Parathyroid adenoma (tissue), 2 donors: ENCODE measurements at regions not wholly inside any gene's neighbourhood (a gene's known extent, or its start where the extent isn't known, plus 50 kb on each side); places are given as distances from the start of the nearest gene placed in this dataset.

Source experiments
- H2AFZ ChIP-seq: fragments of 300-600 bp; sonication (generic); one replicate; pipeline ENCODE4 v1.7.0; 2017; ENCODE audit warnings: antibody characterized with exemption, mild to moderate bottlenecking
- H3K27ac ChIP-seq: fragments of 300-600 bp; sonication (generic); one replicate; pipeline ENCODE4 v1.7.0; 2017
- H3K27me3 ChIP-seq: fragments of 300-600 bp; sonication (generic); one replicate; pipeline ENCODE4 v1.7.0; 2017; ENCODE audit warnings: low read length; ENCODE audit not compliant: control insufficient read depth, insufficient read depth
- H3K36me3 ChIP-seq: fragments of 300-600 bp; sonication (generic); one replicate; pipeline ENCODE4 v1.7.0; 2017; ENCODE audit warnings: low read length; ENCODE audit not compliant: control insufficient read depth, insufficient read depth
- H3K4me1 ChIP-seq: fragments of 300-600 bp; sonication (generic); one replicate; pipeline ENCODE4 v1.7.0; 2017; ENCODE audit warnings: control low read depth
- H3K4me2 ChIP-seq: fragments of 300-600 bp; sonication (generic); one replicate; pipeline ENCODE4 v1.7.0; 2017; ENCODE audit warnings: low read length
- H3K4me3 ChIP-seq: fragments of 300-600 bp; sonication (generic); one replicate; pipeline ENCODE4 v1.7.0; 2017; ENCODE audit warnings: low read depth, low read length
- H3K79me2 ChIP-seq: fragments of 300-600 bp; sonication (generic); one replicate; pipeline ENCODE4 v1.7.0; 2017; ENCODE audit warnings: control low read depth
- H3K9ac ChIP-seq: fragments of 300-600 bp; sonication (generic); one replicate; pipeline ENCODE4 v1.7.0; 2017; ENCODE audit warnings: mild to moderate bottlenecking
- H3K9me3 ChIP-seq: fragments of 300-600 bp; sonication (generic); one replicate; pipeline ENCODE4 v1.7.0; 2017; ENCODE audit warnings: low read length; ENCODE audit not compliant: control insufficient read depth
- CTCF ChIP-seq: fragments of 300-600 bp; sonication (generic); IDR thresholded peaks from one replicate; pipeline ENCODE4 v1.7.0; 2017; ENCODE audit warnings: antibody characterized with exemption, mild to moderate bottlenecking
- donor health status: primary hyperparathyroidism.

GRCh38 chr6:168929871-168930450 is 323.7 kb downstream of the THBS2 start:
- Histone ChIP-seq H3K79me2 (no peaks in the 10 kb centered on the region), H3K4me2 (no peak overlapping the region), H3K36me3 (no peaks in the 10 kb centered on the region), H2AFZ (no peak overlapping the region), H3K9ac (no peak overlapping the region), H3K4me1 (no peaks in the 10 kb centered on the region), H3K9me3 (no peaks in the 10 kb centered on the region), H3K27me3 (no peaks in the 10 kb centered on the region), H3K27ac (no peak overlapping the region), H3K4me3 (no peak overlapping the region)
- TF ChIP-seq CTCF = no peak

DNA sequence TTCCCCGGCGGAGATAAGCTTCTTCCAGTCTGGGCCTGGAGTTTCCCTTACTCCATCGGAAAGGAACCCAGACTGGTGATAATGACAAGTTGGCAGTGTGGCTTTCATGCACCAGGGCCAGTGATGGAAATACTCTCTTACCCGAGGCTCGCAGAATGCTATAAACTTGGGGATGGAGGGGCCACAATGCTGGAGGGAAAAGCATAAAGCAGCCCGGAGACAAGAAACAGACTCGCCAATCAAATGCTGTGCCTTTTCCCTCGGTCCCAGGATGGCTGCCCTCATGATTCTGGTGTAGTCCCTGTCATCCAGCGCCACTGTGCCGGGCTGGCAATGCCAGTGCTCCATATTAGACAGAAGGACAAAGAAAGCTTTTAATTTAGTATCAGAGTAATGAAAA is 325.6 kb downstream of the THBS2 start:
- Histone ChIP-seq H3K36me3 (no peaks in the 10 kb centered on the region), H3K4me2 (no peak overlapping the region), H3K9ac (no peak overlapping the region), H3K4me3 (no peak overlapping the region), H2AFZ (no peak overlapping the region), H3K79me2 (no peaks in the 10 kb centered on the region), H3K27ac (no peak overlapping the region), H3K4me1 (no peaks in the 10 kb centered on the region), H3K27me3 (no peaks in the 10 kb centered on the region), H3K9me3 (no peaks in the 10 kb centered on the region)
- TF ChIP-seq CTCF = no peak

- no peak for TF ChIP-seq CTCF
- H3K4me3 ChIP-seq = no peak overlapping the region
- no peak overlapping the region for H3K27ac ChIP-seq
- no peak overlapping the region for H3K9ac ChIP-seq
- H3K79me2 ChIP-seq = no peaks in the 10 kb centered on the region
- no peaks in the 10 kb centered on the region for H3K4me1 ChIP-seq
- no peaks in the 10 kb centered on the region for H3K36me3 ChIP-seq
- H3K9me3 ChIP-seq = no peaks in the 10 kb centered on the region
- H3K27me3 ChIP-seq = no peaks in the 10 kb centered on the region
- no peak overlapping the region for H3K4me2 ChIP-seq
- H2AFZ ChIP-seq = no peak overlapping the region
Measured at GRCh38 chr6:168927026-168927425, 326.6 kb downstream of the THBS2 start.

DNA sequence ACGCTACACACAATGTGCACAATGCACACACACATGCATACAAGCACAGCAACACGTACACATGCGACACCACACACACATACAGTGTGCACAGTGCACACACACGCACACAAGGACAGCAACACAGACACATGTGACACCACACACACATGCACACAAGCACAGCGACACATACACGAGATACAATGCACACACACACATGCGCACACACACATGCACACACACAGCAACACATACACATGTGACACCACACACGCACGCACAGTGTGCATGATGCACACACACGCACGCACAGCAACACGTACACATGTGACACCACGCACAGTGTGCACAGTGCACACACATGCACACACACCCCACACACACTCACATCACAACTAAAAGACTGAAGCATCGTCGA is 327.3 kb downstream of the THBS2 start:
- no peaks in the 10 kb centered on the region for H3K36me3 ChIP-seq
- no peak overlapping the region for H3K27ac ChIP-seq
- H3K4me2 ChIP-seq = no peak overlapping the region

More for the DNA sequence above, 327.3 kb downstream of the THBS2 start:
- no peaks in the 10 kb centered on the region for H3K27me3 ChIP-seq
- H3K79me2 ChIP-seq = no peaks in the 10 kb centered on the region
- H3K9me3 ChIP-seq = no peaks in the 10 kb centered on the region
- TF ChIP-seq CTCF = no peak
- no peak overlapping the region for H3K4me3 ChIP-seq
- H3K4me1 ChIP-seq = no peaks in the 10 kb centered on the region
- no peak overlapping the region for H2AFZ ChIP-seq
- no peak overlapping the region for H3K9ac ChIP-seq
